Neuron (in vitro differentiated cells): ENCODE measurements at regions not wholly inside any gene's neighbourhood (a gene's known extent, or its start where the extent isn't known, plus 50 kb on each side); places are given as distances from the start of the nearest gene placed in this dataset.

Experiments used
- H2AFZ ChIP-seq: one replicate; pipeline ENCODE4 v1.6.1; 2013; ENCODE audit warnings: low read depth, mild to moderate bottlenecking, inconsistent platforms, low read length, moderate library complexity
- H3K27me3 ChIP-seq: one replicate; pipeline ENCODE4 v1.6.1; 2013; ENCODE audit warnings: low read length; ENCODE audit not compliant: insufficient read depth
- H3K36me3 ChIP-seq: one replicate; pipeline ENCODE4 v1.6.1; 2013; ENCODE audit warnings: low read length; ENCODE audit not compliant: insufficient read depth
- H3K4me1 ChIP-seq: one replicate; pipeline ENCODE4 v1.6.1; 2013; ENCODE audit warnings: low read length; ENCODE audit not compliant: insufficient read depth
- H3K4me3 ChIP-seq: 2 replicates; pipeline ENCODE4 v1.5.1; 2013; ENCODE audit warnings: mild to moderate bottlenecking, low read length, moderate library complexity
- H3K9me3 ChIP-seq: one replicate; pipeline ENCODE4 v1.6.1; 2013; ENCODE audit warnings: low read length

DNA sequence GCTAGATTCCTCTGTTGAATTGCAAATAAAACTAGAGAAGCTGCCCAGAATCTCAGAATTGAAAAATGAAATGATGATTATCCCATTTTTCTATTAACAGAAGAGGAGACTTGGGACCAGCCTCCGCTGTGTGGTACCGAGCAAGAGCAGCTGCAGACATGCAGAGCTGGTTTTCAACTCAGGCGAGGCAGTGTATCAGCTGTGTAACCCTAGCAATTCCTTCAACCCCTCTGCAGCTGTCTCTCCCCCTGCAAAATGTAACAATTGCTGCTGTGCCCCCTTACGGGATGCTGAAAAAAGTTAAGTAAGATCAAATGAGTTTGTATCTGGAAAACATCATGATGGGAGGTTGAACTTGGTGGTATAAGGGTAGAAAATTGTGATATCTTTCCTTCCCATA is 98.5 kb upstream of the C3orf80 start:
- Histone ChIP-seq H3K4me3 (no peak overlapping the region), H3K27me3 (no peaks in the 10 kb centered on the region), H2AFZ (no peak overlapping the region), H3K9me3 (no peaks in the 10 kb centered on the region), H3K4me1 (no peaks in the 10 kb centered on the region), H3K36me3 (no peaks in the 10 kb centered on the region)

DNA sequence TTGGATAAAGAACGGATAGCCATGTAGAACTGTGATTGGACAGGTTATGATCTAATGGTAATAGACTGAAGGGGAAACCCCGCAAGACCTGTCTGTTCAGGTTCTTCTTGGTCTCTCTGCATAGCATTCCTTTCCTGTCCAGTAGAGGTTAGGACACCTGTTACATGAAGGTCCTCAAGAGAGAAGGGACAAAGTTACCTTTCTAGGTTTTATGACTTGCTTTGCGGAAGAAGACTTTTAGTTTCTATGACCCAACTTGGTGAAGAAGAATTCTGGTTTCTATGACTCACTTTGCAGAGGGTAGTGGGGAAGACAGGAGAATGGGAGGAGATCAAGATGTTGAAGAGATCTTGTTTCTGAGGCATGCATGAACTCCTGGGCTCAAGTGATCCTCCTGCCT is 97.9 kb upstream of the C3orf80 start:
- H3K36me3 ChIP-seq = no peaks in the 10 kb centered on the region
- no peaks in the 10 kb centered on the region for H3K27me3 ChIP-seq
- no peak overlapping the region for H2AFZ ChIP-seq
- no peaks in the 10 kb centered on the region for H3K4me1 ChIP-seq
- no peak overlapping the region for H3K4me3 ChIP-seq
- no peaks in the 10 kb centered on the region for H3K9me3 ChIP-seq

DNA sequence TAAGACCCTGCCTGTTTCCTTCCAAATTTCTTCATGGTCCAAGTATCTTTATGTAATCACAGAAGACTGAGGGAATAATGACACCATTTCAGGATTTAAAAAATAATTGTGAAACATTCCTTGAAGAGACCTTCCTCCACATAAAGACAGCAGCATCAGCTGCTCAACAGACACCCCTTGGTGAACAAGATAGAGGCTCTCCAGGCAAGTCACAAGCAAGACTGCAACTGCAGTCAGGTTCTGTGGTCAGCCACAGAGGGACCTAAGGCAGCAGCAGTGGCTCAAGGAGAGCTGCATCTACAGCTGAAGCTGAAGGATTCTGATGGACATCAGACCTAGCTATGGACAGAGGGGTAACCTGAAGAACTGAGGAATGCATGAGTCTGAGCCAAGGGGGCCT is 97.2 kb upstream of the C3orf80 start:
- Histone ChIP-seq H3K36me3 (no peaks in the 10 kb centered on the region), H3K4me3 (no peak overlapping the region), H3K27me3 (no peaks in the 10 kb centered on the region)

DNA sequence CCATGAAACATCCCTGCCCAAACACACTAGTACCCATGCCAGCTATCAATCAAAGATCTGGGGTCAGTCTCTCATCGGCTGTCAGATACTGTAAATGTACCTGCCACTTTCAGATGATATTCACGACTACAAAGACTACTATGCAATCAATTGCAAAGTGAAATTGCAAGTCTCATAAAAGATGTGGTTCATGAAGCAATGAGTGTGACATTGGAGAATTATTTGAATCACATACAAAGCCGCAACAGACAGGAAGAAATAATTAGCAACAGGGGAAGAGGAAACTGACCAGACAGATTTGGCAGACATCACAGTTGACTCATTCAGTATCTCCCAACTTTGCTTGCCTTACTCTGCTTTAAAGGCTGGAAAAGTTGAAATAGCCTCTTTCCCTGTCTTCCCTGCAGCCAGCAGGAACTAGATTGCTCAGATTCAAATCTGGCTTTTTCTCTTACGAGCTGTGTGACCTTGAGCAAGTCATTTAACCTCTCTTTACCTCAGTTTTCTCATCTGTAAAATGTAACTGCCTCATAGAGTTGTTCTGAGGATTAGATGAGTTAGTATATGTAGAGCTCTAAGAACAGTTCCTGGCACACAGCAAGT is 95.7 kb upstream of the C3orf80 start:
- H3K4me1 ChIP-seq = no peaks in the 10 kb centered on the region
- no peak overlapping the region for H2AFZ ChIP-seq
- no peaks in the 10 kb centered on the region for H3K27me3 ChIP-seq
- H3K9me3 ChIP-seq = no peaks in the 10 kb centered on the region
- no peak overlapping the region for H3K4me3 ChIP-seq
- no peaks in the 10 kb centered on the region for H3K36me3 ChIP-seq

More for the DNA sequence above, 97.2 kb upstream of the C3orf80 start:
- H3K9me3 ChIP-seq = no peaks in the 10 kb centered on the region
- H3K4me1 ChIP-seq = no peaks in the 10 kb centered on the region
- H2AFZ ChIP-seq = no peak overlapping the region

DNA sequence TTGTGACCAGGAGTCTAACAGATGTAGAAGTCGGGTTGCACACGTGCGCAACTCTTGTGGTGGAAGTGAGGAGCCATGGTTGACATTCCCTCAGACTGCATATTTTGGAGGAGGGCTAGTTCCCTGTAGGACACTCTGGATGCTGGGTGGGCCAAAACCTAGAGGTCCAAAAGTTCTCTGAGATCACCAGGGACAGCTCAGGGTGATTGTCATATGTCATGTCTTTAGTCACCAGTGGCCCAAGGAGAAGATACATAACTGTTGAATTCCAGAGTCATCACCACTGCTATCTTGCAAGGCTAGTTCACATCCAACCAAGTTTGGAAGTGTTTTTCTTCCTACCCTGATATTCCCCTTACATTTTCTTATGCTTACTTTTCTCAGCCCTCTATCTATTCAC is 95.2 kb upstream of the C3orf80 start:
- Histone ChIP-seq H3K27me3 (no peaks in the 10 kb centered on the region), H3K9me3 (no peaks in the 10 kb centered on the region), H2AFZ (no peak overlapping the region), H3K4me1 (no peaks in the 10 kb centered on the region), H3K4me3 (no peak overlapping the region), H3K36me3 (no peaks in the 10 kb centered on the region)

DNA sequence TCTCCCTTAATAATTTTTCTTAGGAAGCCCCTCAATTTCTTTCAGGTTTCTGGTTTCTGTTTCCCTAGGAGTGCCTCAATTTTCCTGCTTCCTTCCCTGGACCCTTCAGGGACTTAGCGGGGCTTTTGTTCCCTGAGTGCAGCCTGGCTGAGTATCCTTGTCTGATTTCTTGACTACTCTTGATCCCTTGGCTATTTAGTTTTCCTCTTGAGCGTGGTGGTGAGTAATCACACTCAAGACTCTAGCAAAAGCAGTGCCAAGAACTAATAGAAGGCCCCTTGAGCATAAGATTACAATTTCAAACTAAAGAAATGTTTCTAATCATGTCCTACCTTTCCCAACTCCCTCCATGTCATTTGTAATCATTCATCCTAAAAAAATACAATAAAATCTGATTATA is 94.3 kb upstream of the C3orf80 start:
- no peaks in the 10 kb centered on the region for H3K27me3 ChIP-seq
- H3K4me1 ChIP-seq = no peaks in the 10 kb centered on the region
- H3K9me3 ChIP-seq = no peaks in the 10 kb centered on the region
- H3K4me3 ChIP-seq = no peak overlapping the region
- H2AFZ ChIP-seq = no peak overlapping the region
- no peaks in the 10 kb centered on the region for H3K36me3 ChIP-seq

DNA sequence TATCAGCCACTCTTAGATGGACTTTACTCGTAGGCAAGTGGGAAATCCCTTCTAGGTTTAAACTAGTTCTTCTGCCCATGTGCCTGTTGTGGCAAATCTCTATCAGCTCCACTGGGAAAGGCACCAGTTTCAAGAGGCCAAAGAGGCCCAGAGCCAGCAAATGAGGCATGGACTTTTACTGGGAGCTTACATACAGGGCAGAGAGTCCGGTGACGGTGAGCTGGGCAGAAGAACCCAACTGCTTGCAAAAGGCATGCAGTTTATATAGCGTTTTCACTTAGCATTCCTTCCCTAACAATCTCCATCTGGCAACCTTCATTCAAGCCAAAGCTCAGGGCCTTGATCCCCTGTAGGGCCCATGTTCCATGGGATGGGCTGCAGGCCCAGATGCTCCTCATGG is 93.0 kb upstream of the C3orf80 start:
- Histone ChIP-seq H3K36me3 (no peaks in the 10 kb centered on the region), H3K9me3 (no peaks in the 10 kb centered on the region), H3K4me1 (no peaks in the 10 kb centered on the region), H2AFZ (no peak overlapping the region), H3K27me3 (no peaks in the 10 kb centered on the region), H3K4me3 (no peak overlapping the region)

DNA sequence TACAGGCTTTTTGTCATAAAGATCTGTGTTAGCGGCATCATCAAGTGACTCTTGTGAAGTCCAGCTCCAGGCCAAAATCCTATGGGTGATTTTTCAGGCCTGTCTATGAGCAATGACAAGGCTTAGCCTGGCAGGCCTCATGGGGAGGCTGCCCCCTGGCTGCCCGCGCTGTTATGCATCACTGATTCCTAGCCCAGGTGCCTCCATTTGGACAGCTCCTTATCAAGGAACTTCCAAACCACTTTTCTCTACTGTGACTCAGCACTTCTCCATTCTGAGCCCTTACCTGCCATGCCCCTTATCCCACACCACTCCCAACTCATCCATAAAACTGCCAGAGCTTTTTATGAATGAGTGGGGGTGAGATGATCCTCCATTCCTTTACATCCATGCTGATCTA is 91.5 kb upstream of the C3orf80 start:
- Histone ChIP-seq H3K9me3 (no peaks in the 10 kb centered on the region), H3K4me1 (no peaks in the 10 kb centered on the region), H3K27me3 (no peaks in the 10 kb centered on the region), H2AFZ (no peak overlapping the region), H3K36me3 (no peaks in the 10 kb centered on the region), H3K4me3 (no peak overlapping the region)

DNA sequence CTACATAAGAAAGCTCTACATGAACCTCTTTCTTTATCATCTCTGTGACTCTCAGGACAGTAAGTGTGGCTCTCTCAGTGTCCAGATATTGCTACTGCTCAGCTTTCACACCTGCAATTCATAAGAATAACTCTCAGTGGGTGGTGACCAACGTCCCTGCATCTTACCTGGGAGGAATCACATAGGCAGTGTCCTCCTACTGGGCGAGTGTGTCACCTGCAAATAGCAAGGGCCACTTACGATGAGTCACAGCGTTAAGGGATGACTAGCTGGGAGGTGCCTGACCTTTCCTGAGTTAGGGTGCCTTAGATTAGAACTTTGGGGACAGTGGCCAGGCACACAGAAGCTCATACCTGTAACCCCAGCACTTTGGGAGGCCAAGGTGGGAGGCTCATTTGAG is 90.8 kb upstream of the C3orf80 start:
- H3K4me3 ChIP-seq = no peak overlapping the region
- H3K9me3 ChIP-seq = no peaks in the 10 kb centered on the region
- H3K27me3 ChIP-seq = no peaks in the 10 kb centered on the region
- no peaks in the 10 kb centered on the region for H3K4me1 ChIP-seq
- H3K36me3 ChIP-seq = no peaks in the 10 kb centered on the region
- H2AFZ ChIP-seq = no peak overlapping the region

DNA sequence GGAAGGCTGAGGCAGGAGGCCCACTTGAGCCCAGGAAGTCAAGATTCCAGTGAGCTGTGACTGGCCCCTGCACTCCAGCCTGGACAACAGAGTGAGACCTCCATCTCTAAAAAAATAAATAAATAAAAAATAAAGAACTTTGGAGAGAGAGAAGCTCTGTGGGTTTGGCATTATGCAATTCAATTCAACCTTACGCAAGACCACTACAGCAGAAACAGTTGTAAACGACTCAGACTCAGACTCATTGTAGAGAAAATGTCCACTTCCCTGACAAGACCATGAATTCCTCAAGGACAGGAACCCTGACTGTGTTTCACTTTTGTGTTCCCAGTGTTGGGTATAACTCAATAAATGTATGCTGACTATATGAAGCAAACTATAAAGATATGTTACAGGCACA is 90.3 kb upstream of the C3orf80 start:
- no peaks in the 10 kb centered on the region for H3K9me3 ChIP-seq
- no peaks in the 10 kb centered on the region for H3K36me3 ChIP-seq
- H3K27me3 ChIP-seq = no peaks in the 10 kb centered on the region
- H2AFZ ChIP-seq = no peak overlapping the region
- no peaks in the 10 kb centered on the region for H3K4me1 ChIP-seq
- no peak overlapping the region for H3K4me3 ChIP-seq

DNA sequence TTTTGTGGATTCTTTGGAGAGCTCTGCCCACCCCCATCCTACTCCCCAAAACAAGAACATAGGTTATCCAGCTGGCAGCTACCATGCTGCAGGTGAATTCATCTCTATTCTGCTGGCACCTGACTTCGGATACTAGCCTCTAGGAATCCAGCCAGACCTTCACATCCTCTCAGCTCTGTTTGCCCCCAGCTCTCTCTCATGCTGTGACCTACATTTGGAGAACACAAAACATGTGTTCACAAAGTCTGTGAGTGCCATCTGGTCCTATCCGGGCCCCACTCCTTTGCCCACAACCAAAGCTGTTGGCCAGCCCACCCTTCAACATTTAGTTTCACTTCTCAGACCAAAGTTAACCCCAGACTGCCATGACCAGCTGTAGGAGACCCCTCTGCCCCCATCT is 89.4 kb upstream of the C3orf80 start:
- Histone ChIP-seq H3K4me1 (no peaks in the 10 kb centered on the region), H3K4me3 (no peak overlapping the region), H3K36me3 (no peaks in the 10 kb centered on the region), H3K9me3 (no peaks in the 10 kb centered on the region), H3K27me3 (no peaks in the 10 kb centered on the region), H2AFZ (no peak overlapping the region)

DNA sequence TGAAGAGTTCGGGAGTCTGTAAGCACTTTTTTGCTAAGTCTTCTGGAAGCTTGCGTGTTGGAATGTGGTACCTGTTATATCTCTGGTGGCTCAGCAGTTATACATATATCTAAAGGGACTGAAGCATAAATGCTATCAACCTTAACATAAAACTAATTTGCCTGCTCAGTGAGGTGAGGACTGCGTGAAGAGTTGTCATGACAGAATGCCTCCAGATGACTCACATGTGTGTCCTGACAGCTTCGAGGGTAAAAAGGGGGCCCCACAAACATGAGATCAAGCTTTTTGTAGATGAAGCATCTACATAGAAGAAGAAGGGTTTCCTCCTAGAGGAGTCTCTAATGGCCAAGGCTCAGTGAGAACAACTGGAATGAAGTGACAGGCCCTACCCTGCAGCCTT is 88.8 kb upstream of the C3orf80 start:
- no peaks in the 10 kb centered on the region for H3K9me3 ChIP-seq
- H3K4me1 ChIP-seq = peaks cover under 1% of the 10 kb centered on the region
- H3K36me3 ChIP-seq = no peaks in the 10 kb centered on the region
- no peaks in the 10 kb centered on the region for H3K27me3 ChIP-seq
- no peak overlapping the region for H2AFZ ChIP-seq
- no peak overlapping the region for H3K4me3 ChIP-seq

DNA sequence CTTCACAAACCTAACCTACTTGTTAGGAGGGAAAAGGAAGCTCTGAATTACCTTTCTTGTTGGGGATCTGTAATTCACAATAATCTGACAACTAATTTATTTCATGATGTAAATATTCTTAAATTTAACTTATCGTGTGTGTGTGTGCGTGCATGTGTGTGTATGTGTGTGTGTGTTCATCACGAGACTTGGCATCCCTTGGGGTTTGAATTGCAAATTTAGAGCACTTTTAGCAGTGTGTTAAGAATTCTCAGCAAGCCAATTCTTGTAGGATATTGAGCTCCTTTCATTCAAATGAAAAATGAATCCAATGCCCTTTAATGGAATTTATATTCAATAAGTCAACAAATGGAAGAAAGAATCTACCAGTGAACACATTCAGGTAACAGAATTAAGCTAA is 85.9 kb upstream of the C3orf80 start:
- Histone ChIP-seq H3K9me3 (no peaks in the 10 kb centered on the region), H2AFZ (no peak overlapping the region), H3K36me3 (no peaks in the 10 kb centered on the region), H3K27me3 (no peaks in the 10 kb centered on the region), H3K4me1 (peaks cover 5% of the 10 kb centered on the region), H3K4me3 (no peak overlapping the region)

DNA sequence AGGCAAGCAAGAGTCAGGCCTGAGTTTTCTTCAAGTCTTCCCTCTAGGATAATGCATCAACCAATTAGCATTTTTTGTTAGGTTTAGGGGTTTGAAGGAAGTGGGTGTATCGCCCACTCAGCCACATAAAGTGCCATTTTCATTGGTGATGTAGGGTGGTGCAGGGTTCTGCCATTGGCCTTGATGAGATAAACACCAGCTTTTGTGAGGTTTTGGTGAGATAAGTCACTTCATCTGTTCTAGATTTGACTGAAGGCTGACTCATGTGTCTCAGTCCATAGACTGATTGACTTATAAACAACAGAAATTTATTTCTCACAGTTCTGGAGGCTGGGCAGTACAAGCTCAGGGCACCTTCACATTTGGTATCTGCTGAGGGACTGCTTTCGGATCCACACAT is 84.5 kb upstream of the C3orf80 start:
- Histone ChIP-seq H3K27me3 (no peaks in the 10 kb centered on the region), H2AFZ (no peak overlapping the region), H3K9me3 (no peaks in the 10 kb centered on the region), H3K4me1 (peaks cover 5% of the 10 kb centered on the region), H3K4me3 (no peak overlapping the region), H3K36me3 (no peaks in the 10 kb centered on the region)
